ENCODE measurements at regions not wholly inside any gene's neighbourhood (a gene's known extent, or its start where the extent isn't known, plus 50 kb on each side); places are given as distances from the start of the nearest gene placed in this dataset.

DNA sequence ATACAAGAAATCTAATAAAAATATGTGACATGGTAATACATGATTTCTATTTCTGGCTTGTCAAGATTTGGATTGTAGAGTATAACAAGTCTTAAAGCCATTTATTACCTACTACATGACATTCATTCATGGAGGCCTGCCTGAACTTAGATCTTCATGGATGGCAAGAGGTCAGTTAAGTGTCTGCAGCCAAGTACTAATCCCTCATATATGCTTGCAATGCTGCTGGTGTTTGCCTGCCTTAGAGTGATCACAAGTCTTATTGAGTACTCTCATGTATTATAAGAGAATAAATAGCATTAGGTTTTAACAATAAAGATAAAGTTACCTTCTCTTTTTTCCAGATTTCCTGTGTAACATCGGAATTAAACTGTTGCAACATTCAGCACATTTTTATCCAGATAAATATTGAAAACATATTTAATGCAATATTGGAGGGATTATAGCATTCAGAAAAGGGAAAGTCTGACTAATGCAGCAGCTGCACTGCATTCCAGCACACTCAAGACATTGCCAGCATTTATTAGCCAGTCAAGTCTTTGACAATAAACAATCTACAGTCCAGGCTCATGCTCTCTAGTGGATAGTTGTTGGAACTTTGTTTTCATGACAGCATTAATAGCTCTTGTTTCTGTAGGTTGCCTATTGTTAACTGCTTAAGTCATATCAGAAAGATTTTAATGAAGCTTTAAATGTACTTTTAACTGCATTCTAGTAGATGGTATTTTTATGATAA lies 737.1 kb downstream of the FAT4 start:
- peak in 1 of 6 experiments; percentile 27 for TF ChIP-seq CTCF (IDR thresholded peaks at IDR 0.05)
- TF ChIP-seq EP300 (IDR thresholded peaks at IDR 0.05), result no peak
- TF ChIP-seq POLR2A (IDR thresholded peaks at IDR 0.05), result no peak
- peak in 1 of 2 donors; percentile 56 for TF ChIP-seq POLR2AphosphoS5 (IDR thresholded peaks at IDR 0.05)
